ENCODE measurements at regions not wholly inside any gene's neighbourhood (a gene's known extent, or its start where the extent isn't known, plus 50 kb on each side); places are given as distances from the start of the nearest gene placed in this dataset.

DNA sequence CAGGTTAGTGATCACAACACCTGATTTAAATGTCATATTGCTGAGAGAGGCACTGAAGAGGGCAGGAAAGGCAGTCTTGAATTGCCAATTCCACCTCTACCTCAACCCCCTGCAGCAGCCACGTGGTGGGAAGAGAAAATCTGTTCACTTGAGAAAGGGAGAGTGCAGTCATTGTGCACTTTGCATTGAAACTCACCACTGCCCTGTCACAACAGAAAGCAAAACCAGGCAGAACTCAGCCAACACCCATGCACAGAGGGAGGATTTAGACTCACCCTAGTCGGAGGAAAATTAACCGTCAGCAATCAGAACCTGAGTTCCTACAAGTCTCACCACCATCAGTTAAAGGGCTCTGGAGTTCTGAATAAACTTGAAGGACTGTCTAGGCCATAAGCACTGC is 1040.2 kb downstream of the HACE1 start:
- TF ChIP-seq, protein P1, sequence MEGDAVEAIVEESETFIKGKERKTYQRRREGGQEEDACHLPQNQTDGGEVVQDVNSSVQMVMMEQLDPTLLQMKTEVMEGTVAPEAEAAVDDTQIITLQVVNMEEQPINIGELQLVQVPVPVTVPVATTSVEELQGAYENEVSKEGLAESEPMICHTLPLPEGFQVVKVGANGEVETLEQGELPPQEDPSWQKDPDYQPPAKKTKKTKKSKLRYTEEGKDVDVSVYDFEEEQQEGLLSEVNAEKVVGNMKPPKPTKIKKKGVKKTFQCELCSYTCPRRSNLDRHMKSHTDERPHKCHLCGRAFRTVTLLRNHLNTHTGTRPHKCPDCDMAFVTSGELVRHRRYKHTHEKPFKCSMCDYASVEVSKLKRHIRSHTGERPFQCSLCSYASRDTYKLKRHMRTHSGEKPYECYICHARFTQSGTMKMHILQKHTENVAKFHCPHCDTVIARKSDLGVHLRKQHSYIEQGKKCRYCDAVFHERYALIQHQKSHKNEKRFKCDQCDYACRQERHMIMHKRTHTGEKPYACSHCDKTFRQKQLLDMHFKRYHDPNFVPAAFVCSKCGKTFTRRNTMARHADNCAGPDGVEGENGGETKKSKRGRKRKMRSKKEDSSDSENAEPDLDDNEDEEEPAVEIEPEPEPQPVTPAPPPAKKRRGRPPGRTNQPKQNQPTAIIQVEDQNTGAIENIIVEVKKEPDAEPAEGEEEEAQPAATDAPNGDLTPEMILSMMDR (IDR thresholded peaks at IDR 0.05): no peak
- TF ChIP-seq POLR2AphosphoS5 (IDR thresholded peaks at IDR 0.05) (no peak), POLR2A (IDR thresholded peaks at IDR 0.05) (no peak), EP300 (IDR thresholded peaks at IDR 0.05; ENCODE audit: low read depth) (no peak)
